ENCODE measurements at regions not wholly inside any gene's neighbourhood (a gene's known extent, or its start where the extent isn't known, plus 50 kb on each side); places are given as distances from the start of the nearest gene placed in this dataset.

DNA sequence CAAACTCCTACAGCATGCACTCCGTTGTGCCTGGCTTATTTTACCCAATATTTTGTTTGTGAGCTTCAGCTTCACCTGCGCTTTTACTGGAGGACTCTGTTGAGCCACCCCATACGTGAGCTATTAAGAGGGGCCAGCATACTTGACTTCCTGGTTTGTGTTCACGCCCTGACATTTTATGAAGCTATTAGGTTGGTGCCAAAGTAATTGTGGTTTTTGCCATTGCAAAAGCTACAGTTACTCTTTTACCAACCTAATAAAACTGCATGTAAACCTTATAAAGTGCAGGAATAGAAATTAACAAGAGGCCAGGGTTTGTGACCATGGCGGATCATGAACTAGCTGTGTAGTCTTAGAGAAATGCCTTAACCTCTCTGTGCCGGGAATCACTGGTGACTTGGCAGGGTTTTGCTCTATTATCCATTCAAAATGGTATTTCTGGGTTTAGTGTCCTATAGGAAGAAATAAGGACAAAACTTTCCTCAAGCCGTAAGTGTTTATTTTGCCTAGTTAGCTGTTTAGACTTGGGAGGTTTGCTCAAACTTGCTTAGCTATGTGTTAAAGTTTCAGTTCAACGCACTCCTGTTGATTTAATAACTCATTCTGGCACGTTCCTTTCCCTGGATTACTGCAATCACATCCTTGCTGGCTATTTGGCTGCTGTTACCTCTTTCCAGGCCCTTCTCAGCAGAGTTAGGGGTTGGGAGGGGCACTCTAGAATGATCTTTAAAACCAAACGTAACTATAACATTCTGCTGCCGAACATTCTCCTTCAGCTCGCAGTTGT lies 1027.6 kb downstream of the BCL11B start:
- Histone ChIP-seq H3K9me1 (replicated peaks; ENCODE audit: control insufficient read depth, extremely low read depth, insufficient read depth, low read length) (no peaks in the 10 kb centered on the region), H3K27me3 (ENCODE audit: control insufficient read depth in 2 of 2, insufficient read depth in 2 of 2, low read length in 2 of 2) (no peaks in the 10 kb centered on the region), H3K27ac (ENCODE audit: insufficient read depth, low read depth, low read length) (no peak overlapping the region), H3K4me3 (replicated peaks in 1 of 3; ENCODE audit: insufficient read depth in 1 of 3, low read depth in 1 of 3, low read length in 3 of 3) (no peak overlapping the region), H3K4me2 (ENCODE audit: insufficient read depth, low read length) (no peak overlapping the region), H3K9me3 (replicated peaks; ENCODE audit: control insufficient read depth, insufficient read depth, low read length) (peaks cover 4% of the 10 kb centered on the region), H4K20me1 (replicated peaks; ENCODE audit: control insufficient read depth, extremely low read depth, insufficient read depth, low read length) (no peaks in the 10 kb centered on the region), H3K9ac (replicated peaks; ENCODE audit: extremely low read depth, insufficient read depth, low read length) (no peak overlapping the region), H3K36me3 (ENCODE audit: control insufficient read depth in 2 of 2, extremely low read depth in 1 of 2, insufficient read depth in 2 of 2, low read length in 2 of 2) (no peaks in the 10 kb centered on the region), H3K4me1 (ENCODE audit: control insufficient read depth, extremely low read depth, insufficient read depth, low read length) (no peaks in the 10 kb centered on the region), H2AFZ (ENCODE audit: low read depth, low read length) (no peak overlapping the region), H3K79me2 (ENCODE audit: control insufficient read depth, insufficient read depth, low read length) (no peaks in the 10 kb centered on the region)
- intact Hi-C loops (cut with micrococcal nuclease) (no loop called here), dilution Hi-C loops (cut with MboI; ENCODE audit: extremely low pct_ligation_motif_present, low sequenced_read_pairs) (no loop called here)
- CTCF ChIA-PET: no interaction called here
- no peak for FAIRE-seq
- POLR2A ChIA-PET: no interaction called here
- no TSS peak for BruUV-seq (replicated peaks)
- no peak for DNase-seq (ENCODE audit: low read depth, low spot score)
- TF ChIP-seq GATA2 (IDR thresholded peaks at IDR 0.05; ENCODE audit: insufficient read depth, insufficient read length, low read depth, low read length) (no peak), JUN (IDR thresholded peaks at IDR 0.05; ENCODE audit: borderline replicate concordance, insufficient read depth, insufficient read length, low read depth) (no peak), MYC (IDR thresholded peaks at IDR 0.05; ENCODE audit: low read depth, low read length) (no peak), EZH2 (IDR thresholded peaks at IDR 0.05; ENCODE audit: borderline replicate concordance, low read depth, low read length, severe bottlenecking) (no peak), POLR2AphosphoS5 (IDR thresholded peaks at IDR 0.05; ENCODE audit: insufficient read depth, low read depth, low read length) (no peak), FOS (IDR thresholded peaks at IDR 0.05; ENCODE audit: borderline replicate concordance, insufficient read depth, low read length) (no peak), POLR2A (IDR thresholded peaks at IDR 0.05; ENCODE audit: low read depth, low read length) (no peak)
- TF ChIP-seq, protein P1, sequence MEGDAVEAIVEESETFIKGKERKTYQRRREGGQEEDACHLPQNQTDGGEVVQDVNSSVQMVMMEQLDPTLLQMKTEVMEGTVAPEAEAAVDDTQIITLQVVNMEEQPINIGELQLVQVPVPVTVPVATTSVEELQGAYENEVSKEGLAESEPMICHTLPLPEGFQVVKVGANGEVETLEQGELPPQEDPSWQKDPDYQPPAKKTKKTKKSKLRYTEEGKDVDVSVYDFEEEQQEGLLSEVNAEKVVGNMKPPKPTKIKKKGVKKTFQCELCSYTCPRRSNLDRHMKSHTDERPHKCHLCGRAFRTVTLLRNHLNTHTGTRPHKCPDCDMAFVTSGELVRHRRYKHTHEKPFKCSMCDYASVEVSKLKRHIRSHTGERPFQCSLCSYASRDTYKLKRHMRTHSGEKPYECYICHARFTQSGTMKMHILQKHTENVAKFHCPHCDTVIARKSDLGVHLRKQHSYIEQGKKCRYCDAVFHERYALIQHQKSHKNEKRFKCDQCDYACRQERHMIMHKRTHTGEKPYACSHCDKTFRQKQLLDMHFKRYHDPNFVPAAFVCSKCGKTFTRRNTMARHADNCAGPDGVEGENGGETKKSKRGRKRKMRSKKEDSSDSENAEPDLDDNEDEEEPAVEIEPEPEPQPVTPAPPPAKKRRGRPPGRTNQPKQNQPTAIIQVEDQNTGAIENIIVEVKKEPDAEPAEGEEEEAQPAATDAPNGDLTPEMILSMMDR (IDR thresholded peaks at IDR 0.05; ENCODE audit: extremely low read depth in 1 of 2, insufficient read depth in 1 of 2, low read depth in 1 of 2, low read length in 2 of 2): no peak
- TF ChIP-seq, protein P2, sequence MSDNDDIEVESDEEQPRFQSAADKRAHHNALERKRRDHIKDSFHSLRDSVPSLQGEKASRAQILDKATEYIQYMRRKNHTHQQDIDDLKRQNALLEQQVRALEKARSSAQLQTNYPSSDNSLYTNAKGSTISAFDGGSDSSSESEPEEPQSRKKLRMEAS (IDR thresholded peaks at IDR 0.05; ENCODE audit: insufficient read depth, insufficient read length): no peak
